ENCODE measurements at regions not wholly inside any gene's neighbourhood (a gene's known extent, or its start where the extent isn't known, plus 50 kb on each side); places are given as distances from the start of the nearest gene placed in this dataset.

- DNase-seq, result no peak
These were observed 367.7 kb upstream of the ARRDC4 start for GRCh38 chr15:97592778-97593177.

DNA sequence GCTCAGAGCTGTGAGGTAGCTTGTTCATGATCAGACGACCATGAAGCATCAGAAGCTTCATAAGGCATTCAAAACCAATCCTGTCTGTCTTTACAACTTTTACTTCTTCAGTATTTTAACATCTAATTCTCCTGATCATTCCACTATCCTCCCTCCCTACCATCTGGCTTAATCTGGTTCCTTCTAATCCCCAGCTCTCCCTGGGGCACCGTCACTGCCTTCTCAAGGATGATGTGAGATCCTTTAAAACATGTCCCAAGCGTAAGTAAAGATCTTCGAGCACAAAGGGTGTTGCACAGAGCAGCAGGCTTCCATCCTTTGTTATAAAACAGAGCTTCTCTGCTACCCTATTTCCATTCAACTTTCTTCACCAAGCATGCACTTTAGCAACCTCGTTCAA lies 362.7 kb upstream of the ARRDC4 start:
- no peak for DNase-seq

- no peak for DNase-seq
These were observed 362.1 kb upstream of the ARRDC4 start for GRCh38 chr15:97598353-97598798.

- DNase-seq, result no peak
These were observed 360.3 kb upstream of the ARRDC4 start for GRCh38 chr15:97600190-97600589.

- no peak for DNase-seq
These were observed 355.8 kb upstream of the ARRDC4 start for GRCh38 chr15:97604677-97605076.

DNA sequence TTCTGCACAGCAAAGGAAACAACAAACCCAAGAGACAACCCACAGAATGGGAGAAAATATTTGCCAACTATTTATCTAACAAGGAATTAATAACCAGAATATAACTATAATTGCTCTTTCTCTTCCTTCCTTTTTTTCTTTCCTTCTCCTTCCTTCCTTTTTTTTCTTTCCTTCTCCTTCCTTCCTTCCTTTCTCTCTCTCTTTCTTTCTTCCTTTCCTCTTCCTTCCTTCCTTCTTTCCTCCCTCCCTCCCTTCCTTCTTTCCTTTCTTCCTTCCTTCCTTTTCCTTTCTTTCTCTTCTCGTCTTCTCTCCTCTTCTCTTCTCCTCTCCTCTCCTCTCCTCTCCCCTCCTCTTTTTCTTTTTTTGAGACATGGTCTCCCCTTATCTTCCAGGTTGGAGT lies 345.4 kb upstream of the ARRDC4 start:
- DNase-seq, result no peak

DNA sequence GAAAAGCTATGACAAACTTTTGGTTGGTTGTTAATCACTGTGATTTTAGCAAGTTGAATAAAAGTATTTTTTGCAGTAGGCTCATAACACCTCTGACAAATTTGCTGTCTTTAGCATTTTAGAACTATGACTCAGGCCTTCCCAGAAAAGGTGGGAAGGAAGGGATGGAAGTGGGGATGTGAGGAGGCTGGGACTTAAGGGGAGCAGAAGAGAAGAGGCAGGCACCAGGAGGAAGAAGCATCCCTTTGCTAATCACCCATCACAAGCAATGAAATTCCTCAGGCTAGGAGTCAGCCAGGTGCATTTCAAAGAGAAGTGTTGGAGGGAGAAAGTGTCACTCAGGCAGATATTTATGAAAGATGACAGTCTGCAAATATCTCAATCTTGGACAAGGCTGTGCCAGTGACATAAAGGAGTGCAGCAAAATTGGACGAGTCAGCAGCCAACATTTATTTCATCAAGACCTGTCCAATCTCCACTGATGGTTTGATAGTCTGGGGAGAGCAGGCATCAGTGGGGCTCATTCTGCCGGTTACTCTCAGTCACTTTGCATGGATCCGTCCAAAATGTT lies 337.3 kb upstream of the ARRDC4 start:
- DNase-seq, result no peak

DNA sequence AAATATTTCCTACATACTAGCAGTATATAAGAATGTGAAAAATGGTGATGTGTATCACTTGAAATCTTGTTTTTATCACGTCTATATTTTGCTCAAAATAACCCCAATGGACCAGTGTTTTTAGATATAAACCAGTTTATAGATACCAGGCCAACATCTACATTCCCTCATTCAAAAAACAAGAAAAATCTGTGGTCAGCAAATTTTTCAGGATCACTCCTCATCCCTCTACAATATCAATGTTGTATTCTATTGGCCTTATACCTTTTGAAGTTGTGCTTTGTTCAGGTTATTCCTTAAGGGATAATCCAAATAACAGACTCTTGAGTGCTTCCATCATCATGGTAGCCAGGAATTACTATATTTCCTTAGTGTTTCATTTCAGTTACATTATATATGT lies 332.9 kb upstream of the ARRDC4 start:
- no peak for DNase-seq

DNA sequence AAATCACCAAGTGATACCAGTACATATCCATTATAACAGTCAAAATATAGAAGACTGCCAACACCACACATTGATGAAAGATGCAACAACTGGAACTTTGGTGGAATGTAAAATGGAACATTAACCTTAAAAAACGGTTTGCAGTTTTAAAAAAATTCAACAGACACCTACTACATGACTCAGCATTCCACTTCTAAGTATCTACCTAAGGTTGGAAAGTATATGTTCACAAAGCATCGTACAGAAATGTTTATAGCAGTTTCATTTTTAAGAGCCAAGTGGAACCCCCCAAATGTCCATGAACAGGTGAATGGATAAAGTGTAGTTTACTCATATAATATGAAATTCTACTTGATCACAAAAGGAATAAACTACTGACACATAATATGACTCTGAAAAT lies 314.7 kb upstream of the ARRDC4 start:
- DNase-seq, result no peak

GRCh38 chr15:97648728-97649127 lies 311.8 kb upstream of the ARRDC4 start:
- DNase-seq, result no peak

GRCh38 chr15:97652041-97652440 lies 308.5 kb upstream of the ARRDC4 start:
- no peak for DNase-seq

- peak in 2 of 56 donors; percentile 8 to 10 for DNase-seq
These were observed 307.8 kb upstream of the ARRDC4 start for GRCh38 chr15:97652700-97653167.

DNA sequence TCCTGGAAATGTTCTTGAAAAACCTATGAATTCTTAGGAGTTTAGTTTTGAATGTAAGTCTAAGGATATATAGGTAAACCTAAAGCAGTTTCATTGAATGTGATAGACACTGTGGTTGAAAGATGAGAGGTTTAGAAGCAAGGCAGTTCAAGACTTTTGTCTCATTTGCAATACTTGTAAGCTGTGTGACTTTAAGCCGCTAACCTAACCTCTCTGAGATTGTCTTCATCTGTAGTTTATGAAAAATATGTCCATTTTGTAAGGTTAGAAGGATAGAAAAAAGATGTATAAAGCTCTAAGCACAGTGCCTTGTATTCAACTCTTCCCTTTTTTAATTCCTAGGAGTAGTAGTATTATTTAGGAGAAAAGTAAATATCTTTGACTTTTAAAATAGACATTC lies 306.6 kb upstream of the ARRDC4 start:
- no peak for DNase-seq

DNA sequence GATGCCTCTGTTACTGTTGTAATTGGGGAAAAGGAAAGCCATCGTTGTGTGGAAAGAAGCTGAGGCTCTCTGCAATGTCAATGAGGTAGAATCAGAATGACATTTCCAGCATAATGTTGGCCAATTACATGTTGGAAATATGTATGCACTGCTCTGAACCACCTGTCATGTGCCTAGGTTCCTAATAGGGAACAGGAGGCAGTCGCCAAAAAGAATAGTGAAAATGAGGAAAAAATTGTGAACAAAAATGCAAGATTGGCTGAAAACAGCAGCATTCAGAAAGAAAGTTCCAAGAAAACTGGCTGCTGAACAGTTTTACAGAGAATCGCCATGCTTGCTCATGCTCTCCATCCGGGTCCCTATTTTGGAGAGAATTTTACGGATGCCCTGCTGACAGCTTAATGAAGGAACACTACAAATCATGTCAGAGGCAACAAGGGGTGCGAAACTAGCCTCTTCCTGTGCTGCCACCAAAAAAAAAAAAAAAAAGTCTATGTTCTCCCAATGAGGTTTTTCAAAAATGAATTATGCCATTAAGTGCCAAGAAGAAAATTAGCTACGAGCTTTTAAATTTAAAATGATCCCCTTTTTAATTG lies 305.9 kb upstream of the ARRDC4 start:
- DNase-seq, result no peak

- DNase-seq, result no peak
These were observed 298.7 kb upstream of the ARRDC4 start for GRCh38 chr15:97661796-97662195.

DNA sequence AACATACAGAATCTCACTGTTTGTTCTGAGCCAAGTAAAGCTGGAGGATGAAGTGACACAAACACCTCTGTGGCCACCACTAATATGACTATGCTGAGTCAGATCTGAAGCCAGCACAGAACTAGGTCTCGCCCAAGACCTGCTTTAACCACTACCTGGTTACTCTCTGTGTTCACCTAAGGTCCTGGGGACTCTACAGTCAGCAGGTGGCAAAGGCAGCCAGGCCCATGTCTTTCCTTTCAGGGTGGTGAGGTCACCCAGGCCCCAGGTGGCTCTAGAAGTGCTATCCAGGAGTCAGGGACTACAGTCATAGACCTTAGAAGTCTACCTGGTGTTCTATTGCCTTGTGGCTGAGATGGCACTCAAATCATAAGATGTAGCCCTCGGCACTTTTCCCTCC lies 287.9 kb upstream of the ARRDC4 start:
- DNase-seq, result no peak

DNA sequence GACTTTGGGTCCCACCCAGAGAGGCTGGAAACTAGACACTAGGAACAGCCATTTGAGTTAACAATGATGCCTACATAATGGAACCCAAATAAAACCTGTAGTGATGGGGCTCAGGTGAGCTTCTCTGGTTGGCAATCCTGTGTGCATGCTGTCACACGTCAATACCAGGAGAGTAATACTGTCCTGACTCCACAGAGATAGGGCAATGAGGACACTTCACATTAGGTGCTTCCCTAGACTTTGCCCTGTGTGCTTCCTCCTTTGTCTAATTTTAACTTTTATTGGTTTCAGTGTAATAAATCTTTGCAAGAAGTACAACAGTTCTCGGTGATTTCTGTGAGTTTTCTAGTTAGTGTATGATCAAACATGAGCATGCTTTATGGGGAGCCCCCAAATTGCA lies 281.8 kb upstream of the ARRDC4 start:
- DNase-seq, result no peak

- DNase-seq, result no peak
These were observed 281.3 kb upstream of the ARRDC4 start for GRCh38 chr15:97679106-97679688.

DNA sequence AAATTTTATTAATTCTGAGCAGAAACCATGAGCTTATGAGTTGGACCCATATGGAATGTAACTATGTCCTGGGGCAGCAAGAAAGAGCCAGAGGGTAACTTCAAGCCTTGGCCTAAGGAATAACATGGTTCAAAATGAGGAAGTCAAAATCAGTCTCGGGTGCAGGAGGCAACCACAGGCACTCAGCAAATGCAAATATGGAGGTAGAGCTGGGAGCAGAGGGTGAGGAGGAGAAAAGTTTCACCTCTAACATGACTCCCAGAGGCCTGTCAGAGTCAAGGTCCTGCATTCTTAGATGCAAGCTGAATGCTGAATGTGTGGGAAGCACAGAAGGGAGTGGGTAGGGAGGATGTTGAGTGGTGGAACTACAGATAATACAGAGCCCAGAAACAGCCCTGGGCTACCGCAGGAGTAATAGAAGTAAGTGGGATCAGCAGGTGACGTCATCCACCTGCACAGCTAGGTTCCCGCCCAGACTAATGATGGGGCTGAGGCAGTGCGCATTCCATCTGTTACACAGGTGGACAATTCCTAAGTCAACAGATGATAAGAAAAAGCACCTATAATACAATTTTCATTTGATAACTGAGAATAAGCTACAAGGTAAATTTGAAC lies 279.8 kb upstream of the ARRDC4 start:
- no peak for DNase-seq

DNA sequence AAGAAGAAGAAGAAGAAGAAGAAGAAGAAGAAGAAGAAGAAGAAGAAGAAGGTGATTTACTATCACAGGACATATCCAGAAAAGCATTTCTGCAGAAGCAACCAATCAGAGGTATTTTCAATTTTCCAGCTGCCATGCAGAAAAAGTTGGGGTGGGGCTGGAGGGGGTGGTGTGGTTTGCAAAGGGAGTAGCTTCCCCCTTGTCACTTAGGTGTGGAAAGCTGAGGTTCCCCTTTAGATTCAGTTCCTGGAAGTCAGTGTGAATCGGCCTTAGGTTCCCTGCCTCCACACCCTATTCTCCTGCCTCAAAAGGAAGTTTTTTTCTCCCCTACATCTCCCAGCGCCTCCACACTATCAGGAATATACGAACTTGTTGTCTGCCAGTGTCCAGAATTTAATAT lies 276.7 kb upstream of the ARRDC4 start:
- DNase-seq, result no peak

DNA sequence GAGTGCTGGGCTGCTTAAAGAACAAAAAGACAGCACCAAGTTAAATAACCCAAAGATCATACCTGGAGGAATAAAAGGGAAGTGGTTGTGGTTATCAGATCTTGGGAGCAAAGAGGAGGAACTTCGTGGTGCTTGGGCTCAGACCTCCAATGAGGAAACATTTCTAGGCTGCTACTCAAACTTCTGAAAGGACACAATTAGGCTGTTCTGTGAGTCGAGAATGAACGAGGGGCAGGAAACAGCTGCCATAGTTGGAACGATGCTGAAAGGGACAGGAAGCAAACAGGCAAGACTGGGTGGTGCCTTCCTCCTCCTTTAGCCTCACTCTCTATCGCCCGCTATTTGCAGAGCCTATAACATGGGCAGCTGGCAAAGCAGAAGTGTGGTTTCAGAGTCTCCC lies 276.3 kb upstream of the ARRDC4 start:
- DNase-seq, result no peak

DNA sequence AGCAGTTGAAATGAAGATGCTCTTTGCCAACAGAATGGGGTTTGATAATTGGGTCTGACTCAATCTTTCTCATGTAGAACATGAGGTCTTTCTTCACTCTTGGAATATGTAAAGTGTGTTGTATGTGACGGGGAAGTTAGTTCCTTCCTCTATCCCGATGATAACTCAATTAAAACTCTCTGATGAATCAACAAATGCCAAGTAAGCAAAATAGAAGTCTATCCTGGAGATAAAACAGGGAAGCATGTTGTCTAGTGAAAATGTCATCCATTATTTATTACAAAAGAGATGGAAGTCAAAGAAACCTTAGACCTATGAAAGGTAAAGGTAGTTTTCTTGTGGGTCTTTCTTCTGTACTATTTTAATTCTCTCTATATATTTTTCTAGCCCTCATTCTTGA lies 274.2 kb upstream of the ARRDC4 start:
- no peak for DNase-seq

DNA sequence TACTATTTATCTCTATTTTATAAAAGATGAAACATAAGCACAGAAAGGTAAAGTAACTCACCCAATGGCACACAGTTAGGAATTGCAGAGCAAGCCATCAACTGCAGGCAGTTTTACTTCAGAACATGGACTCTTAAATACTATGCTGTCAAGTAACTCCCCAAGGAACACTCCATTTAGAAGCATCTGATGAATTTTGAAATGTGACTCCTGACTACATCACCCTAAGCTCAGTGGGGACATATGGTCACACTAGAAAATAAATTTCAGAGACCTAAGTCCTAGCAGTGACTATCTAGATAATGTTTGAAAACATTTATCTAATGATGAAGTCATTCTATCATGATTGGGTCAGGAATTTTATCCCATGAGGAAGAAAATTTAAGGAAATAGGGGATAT lies 272.8 kb upstream of the ARRDC4 start:
- DNase-seq, result no peak

Data from amygdala (tissue), 56 donors.